ENCODE measurements at regions not wholly inside any gene's neighbourhood (a gene's known extent, or its start where the extent isn't known, plus 50 kb on each side); places are given as distances from the start of the nearest gene placed in this dataset.

- TF ChIP-seq CEBPB (IDR thresholded peaks at IDR 0.05; ENCODE audit: low read depth) (no peak), POLR2AphosphoS5 (IDR thresholded peaks at IDR 0.05; ENCODE audit: low read depth, low read length) (no peak), JUND (IDR thresholded peaks at IDR 0.05) (no peak), CTCF (IDR thresholded peaks at IDR 0.05 in 2 of 3, conservative IDR thresholded peaks at IDR 0.05 in 1 of 3; ENCODE audit: borderline replicate concordance in 1 of 3, insufficient read depth in 1 of 3, low read depth in 2 of 3, low read length in 2 of 3) (no peak), REST (IDR thresholded peaks at IDR 0.05; ENCODE audit: low read depth) (no peak), RAD21 (IDR thresholded peaks at IDR 0.05; ENCODE audit: low read depth) (no peak), POLR2A (IDR thresholded peaks at IDR 0.05; ENCODE audit: borderline replicate concordance, extremely low read depth, insufficient read depth, insufficient read length) (no peak), EZH2phosphoT487 (IDR thresholded peaks at IDR 0.05; ENCODE audit: borderline replicate concordance) (no peak), SIN3A (IDR thresholded peaks at IDR 0.05; ENCODE audit: low read depth) (no peak), ATF3 (IDR thresholded peaks at IDR 0.05) (no peak), SRF (IDR thresholded peaks at IDR 0.05; ENCODE audit: low read depth) (no peak), TCF7L2 (IDR thresholded peaks at IDR 0.05; ENCODE audit: borderline replicate concordance, extremely low read depth, insufficient read depth, insufficient read length) (no peak)
These were observed 90.3 kb downstream of the OLIG3 start for GRCh38 chr6:137403855-137404254.
